IMR-90 (cell line): ENCODE measurements at regions not wholly inside any gene's neighbourhood (a gene's known extent, or its start where the extent isn't known, plus 50 kb on each side); places are given as distances from the start of the nearest gene placed in this dataset.

Experiments used
- ATAC-seq: fragments of 200-7000 bp; cut with Tn5 transposase; 2 replicates; pipeline ENCODE4 v1.9.1; 2020; ENCODE audit warnings: low read depth, mild to moderate bottlenecking, moderate library complexity
- BruUV-seq: library from RNA; stranded (reverse); fragments of 400-500 nt; replicated peaks from 2 replicates; lab custom pipeline; 2021; lab: Mats Ljungman, UMichigan
- CTCF ChIA-PET: fragments of 300-600 bp; formaldehyde crosslinking; extraction: SDS; loops from one replicate; lab custom pipeline; 2021; ENCODE audit warnings: antibody characterized with exemption; lab: Yijun Ruan, JAX
- POLR2A ChIA-PET: fragments of 300-600 bp; sonication (Branson Sonifier 250); formaldehyde crosslinking; loops from one replicate; lab custom pipeline; 2022; ENCODE audit warnings: antibody characterized with exemption; ENCODE audit not compliant: unreplicated experiment; lab: Charles Lee
- DNase-seq: peaks from one replicate; pipeline ENCODE4 v3.0.0; 2013
- H2AFZ ChIP-seq: replicated peaks from 2 replicates; pipeline ENCODE3; 2013; ENCODE audit warnings: low read length, mild to moderate bottlenecking; ENCODE audit not compliant: poor library complexity
- H2AK5ac ChIP-seq: 2 replicates; pipeline ENCODE4 v1.6.1; 2013; ENCODE audit warnings: low read depth, low read length, inconsistent platforms
- H2AK9ac ChIP-seq: replicated peaks from 2 replicates; pipeline ENCODE3; 2013; ENCODE audit warnings: mild to moderate bottlenecking, low read depth, low read length, moderate library complexity; ENCODE audit not compliant: poor library complexity
- H2BK120ac ChIP-seq: 2 replicates; pipeline ENCODE4 v1.6.1; 2013; ENCODE audit warnings: low read depth, low read length, inconsistent platforms
- H2BK15ac ChIP-seq: 3 replicates; pipeline ENCODE4 v1.6.1; 2013; ENCODE audit warnings: low read depth, low read length, inconsistent platforms
- H2BK20ac ChIP-seq: 2 replicates; pipeline ENCODE4 v1.6.1; 2013; ENCODE audit warnings: low read depth, mild to moderate bottlenecking, inconsistent platforms, low read length, moderate library complexity
- H2BK5ac ChIP-seq: 2 replicates; pipeline ENCODE4 v1.6.1; 2013; ENCODE audit warnings: mild to moderate bottlenecking, low read depth, low read length, inconsistent platforms; ENCODE audit not compliant: poor library complexity, severe bottlenecking
- H3K14ac ChIP-seq: replicated peaks from 2 replicates; pipeline ENCODE4 v1.6.1; 2013; ENCODE audit warnings: low read depth, low read length, inconsistent platforms
- H3K18ac ChIP-seq: 2 replicates; pipeline ENCODE4 v1.6.1; 2013; ENCODE audit warnings: low read depth, low read length, control low read depth
- H3K23ac ChIP-seq: 2 replicates; pipeline ENCODE4 v1.6.1; 2013; ENCODE audit warnings: low read depth, low read length, inconsistent platforms
- H3K27ac ChIP-seq: 2 replicates; pipeline ENCODE4 v1.5.1; 2013; ENCODE audit warnings: mild to moderate bottlenecking, control low read depth, low read length; ENCODE audit not compliant: insufficient read depth
- H3K27me3 ChIP-seq: 2 replicates; pipeline ENCODE4 v1.6.1; 2013; ENCODE audit warnings: low read length; ENCODE audit not compliant: control insufficient read depth, insufficient read depth
- H3K36me3 ChIP-seq: 2 replicates; pipeline ENCODE4 v1.6.1; 2013; ENCODE audit warnings: low read length, mixed read lengths; ENCODE audit not compliant: control insufficient read depth, insufficient read depth
- H3K4ac ChIP-seq: 2 replicates; pipeline ENCODE4 v1.6.1; 2013; ENCODE audit warnings: low read depth, low read length, inconsistent platforms
- H3K4me1 ChIP-seq: 2 replicates; pipeline ENCODE4 v1.6.1; 2013; ENCODE audit warnings: low read length, mixed read lengths; ENCODE audit not compliant: control insufficient read depth, insufficient read depth
- H3K4me2 ChIP-seq: 2 replicates; pipeline ENCODE4 v1.6.1; 2013; ENCODE audit warnings: low read depth, mild to moderate bottlenecking, control low read depth, low read length, moderate library complexity
- H3K4me3 ChIP-seq: 2 replicates; pipeline ENCODE4 v1.5.1; 2013; ENCODE audit warnings: low read depth, mild to moderate bottlenecking, control low read depth, low read length, moderate library complexity; ENCODE audit not compliant: insufficient read depth
- H3K56ac ChIP-seq: 2 replicates; pipeline ENCODE4 v1.6.1; 2013; ENCODE audit warnings: low read length, inconsistent platforms; ENCODE audit not compliant: insufficient read depth; ENCODE audit errors: extremely low read depth
- H3K79me1 ChIP-seq, 2 experiments: 2 replicates each; pipeline ENCODE4 v1.6.1; 2013; ENCODE audit warnings: low read length in 2 of 2, inconsistent platforms in 1 of 2, low read depth in 1 of 2
- H3K9ac ChIP-seq: 2 replicates; pipeline ENCODE4 v1.6.1; 2013; ENCODE audit warnings: low read depth, low read length, control low read depth
- H3K9me1 ChIP-seq: 2 replicates; pipeline ENCODE4 v1.6.1; 2013; ENCODE audit warnings: low read length, inconsistent platforms; ENCODE audit not compliant: insufficient read depth
- H3K9me3 ChIP-seq: 2 replicates; pipeline ENCODE4 v1.6.1; 2013; ENCODE audit warnings: low read length; ENCODE audit not compliant: control insufficient read depth, insufficient read depth
- H4K20me1 ChIP-seq: 2 replicates; pipeline ENCODE4 v1.6.1; 2013; ENCODE audit warnings: low read length, inconsistent platforms; ENCODE audit not compliant: insufficient read depth
- H4K5ac ChIP-seq: 2 replicates; pipeline ENCODE4 v1.6.1; 2013; ENCODE audit warnings: mild to moderate bottlenecking, low read depth, low read length, control low read depth
- H4K8ac ChIP-seq, 2 experiments: 2 replicates each; pipeline ENCODE4 v1.6.1; 2013; ENCODE audit warnings: low read depth in 2 of 2, low read length in 2 of 2, control low read depth in 1 of 2, inconsistent platforms in 1 of 2
- H4K91ac ChIP-seq: 2 replicates; pipeline ENCODE4 v1.6.1; 2013; ENCODE audit warnings: low read depth, low read length, inconsistent platforms; ENCODE audit not compliant: insufficient read depth
- BHLHE40 ChIP-seq: fragments of 150-350 bp; IDR thresholded peaks from 2 replicates; pipeline ENCODE4 v1.6.1; 2016; ENCODE audit warnings: mild to moderate bottlenecking, low read depth, low read length
- ELK1 ChIP-seq: fragments of 150-350 bp; IDR thresholded peaks from 2 replicates; pipeline ENCODE4 v1.6.1; 2016; ENCODE audit warnings: low read depth, mild to moderate bottlenecking, low read length, moderate library complexity, borderline replicate concordance
- SMC3 ChIP-seq: fragments of 150-350 bp; IDR thresholded peaks from 2 replicates; pipeline ENCODE4 v1.6.1; 2016; ENCODE audit warnings: low read depth, mild to moderate bottlenecking, antibody characterized with exemption, low read length, moderate library complexity
- USF2 ChIP-seq: fragments of 150-350 bp; IDR thresholded peaks from 2 replicates; pipeline ENCODE4 v1.6.1; 2017; ENCODE audit warnings: mild to moderate bottlenecking, antibody characterized with exemption, low read length, low read depth
- dilution Hi-C: fragments of 300-500 bp; cut with HindIII; formaldehyde crosslinking; loops from one replicate; pipeline ENCODE4 v1.14.3; 2018; ENCODE audit warnings: low sequenced_read_pairs; ENCODE audit not compliant: unreplicated experiment
- in situ Hi-C: fragments of 300-500 bp; cut with MboI; formaldehyde crosslinking; loops from 3 replicates; pipeline ENCODE4 v1.14.3; 2019; ENCODE audit warnings: low sequenced_read_pairs, inconsistent platforms, mixed read lengths
- intact Hi-C: fragments of 100-400 bp; cut with micrococcal nuclease; formaldehyde crosslinking; loops from 2 replicates; pipeline ENCODE4 v1.10.0; 2022

DNA sequence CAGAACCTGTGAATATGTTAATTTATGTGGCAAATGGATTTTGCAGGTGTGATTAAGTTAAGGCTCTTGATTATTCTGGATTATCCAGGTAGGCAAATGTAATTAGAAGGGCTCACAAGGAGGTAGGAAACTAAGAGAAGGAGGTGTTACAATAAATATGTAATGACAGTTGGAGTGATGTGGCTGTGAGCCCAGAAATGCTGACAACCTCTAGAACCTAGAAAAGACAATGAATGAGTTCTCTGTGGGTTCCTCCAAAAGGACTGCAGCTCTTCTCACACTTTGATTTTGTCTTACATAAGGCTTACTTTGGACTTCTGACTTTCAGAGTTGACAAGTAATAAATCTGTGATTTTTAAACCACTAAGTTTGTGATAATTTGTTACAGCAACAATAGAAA lies 406.6 kb upstream of the EPHA7 start:
- Histone ChIP-seq H2BK15ac (no peak overlapping the region), H3K4me2 (no peak overlapping the region), H3K23ac (no peak overlapping the region), H3K27ac (no peak overlapping the region), H2AK5ac (no peak overlapping the region), H3K4ac (no peak overlapping the region), H2BK120ac (no peak overlapping the region), H3K9ac (no peak overlapping the region), H4K5ac (no peak overlapping the region), H3K9me3 (no peaks in the 10 kb centered on the region), H2BK20ac (no peak overlapping the region), H3K56ac (no peak overlapping the region), H3K4me1 (no peaks in the 10 kb centered on the region), H4K91ac (no peak overlapping the region), H3K27me3 (no peaks in the 10 kb centered on the region), H3K79me1 (no peaks in the 10 kb centered on the region), H3K36me3 (no peaks in the 10 kb centered on the region), H2AFZ (no peak overlapping the region), H3K18ac (no peak overlapping the region), H4K8ac (no peak overlapping the region), H2BK5ac (no peak overlapping the region), H3K14ac (no peak overlapping the region), H3K4me3 (no peak overlapping the region), H4K20me1 (no peaks in the 10 kb centered on the region), H3K9me1 (no peaks in the 10 kb centered on the region), H2AK9ac (no peak overlapping the region)
- ChIA-PET CTCF (no interaction called here), POLR2A (no interaction called here)
- dilution Hi-C loops (no loop called here), intact Hi-C loops (no loop called here), in situ Hi-C loops (no loop called here)
- no TSS peak for BruUV-seq
- ATAC-seq: no peak
- DNase-seq: no peak
- no peak for TF ChIP-seq USF2
- no peak for TF ChIP-seq BHLHE40
- TF ChIP-seq ELK1: no peak
- TF ChIP-seq SMC3: no peak
